Duodenal mucosa (tissue), 2 donors: ENCODE measurements at regions not wholly inside any gene's neighbourhood (a gene's known extent, or its start where the extent isn't known, plus 50 kb on each side); places are given as distances from the start of the nearest gene placed in this dataset.

Experiments
- H3K27ac ChIP-seq: one replicate; pipeline ENCODE4 v1.7.0; 2013; ENCODE audit warnings: low read depth, low read length
- H3K27me3 ChIP-seq, 2 donors: one replicate each; pipeline ENCODE4 v1.7.0; 2013; ENCODE audit warnings: low read length in 2 of 2, control low read depth in 1 of 2; ENCODE audit not compliant: insufficient read depth in 2 of 2, control insufficient read depth in 1 of 2
- H3K36me3 ChIP-seq, 2 donors: one replicate each; pipeline ENCODE4 v1.7.0; 2013; ENCODE audit warnings: low read length in 2 of 2, control low read depth in 1 of 2; ENCODE audit not compliant: insufficient read depth in 2 of 2, control insufficient read depth in 1 of 2
- H3K4me1 ChIP-seq, 2 donors: one replicate each; pipeline ENCODE4 v1.7.0; 2013; ENCODE audit warnings: low read length in 2 of 2, control low read depth in 1 of 2; ENCODE audit not compliant: insufficient read depth in 2 of 2, control insufficient read depth in 1 of 2
- H3K4me3 ChIP-seq, 2 donors: one replicate each; pipeline ENCODE4 v1.7.0; 2013; ENCODE audit warnings: low read length in 2 of 2, low read depth in 1 of 2
- H3K9ac ChIP-seq, 2 donors: one replicate each; pipeline ENCODE4 v1.7.0; 2013; ENCODE audit warnings: low read length in 2 of 2, low read depth in 1 of 2
- H3K9me3 ChIP-seq, 2 donors: one replicate each; pipeline ENCODE4 v1.7.0; 2013; ENCODE audit warnings: low read length in 2 of 2, control low read depth in 1 of 2; ENCODE audit not compliant: control insufficient read depth in 1 of 2

GRCh38 chr6:21409231-21409630 is 184.3 kb upstream of the SOX4 start:
- no peaks in the 10 kb centered on the region for H3K36me3 ChIP-seq
- H3K27ac ChIP-seq: no peak overlapping the region
- H3K9ac ChIP-seq: no peak overlapping the region
- no peaks in the 10 kb centered on the region for H3K9me3 ChIP-seq
- no peaks in the 10 kb centered on the region for H3K4me1 ChIP-seq
- no peak overlapping the region for H3K4me3 ChIP-seq
- H3K27me3 ChIP-seq: no peaks in the 10 kb centered on the region

- H3K27me3 ChIP-seq: no peaks in the 10 kb centered on the region
- H3K4me1 ChIP-seq: no peaks in the 10 kb centered on the region
- H3K36me3 ChIP-seq: no peaks in the 10 kb centered on the region
- no peak overlapping the region for H3K27ac ChIP-seq
- H3K9me3 ChIP-seq: no peaks in the 10 kb centered on the region
- H3K4me3 ChIP-seq: no peak overlapping the region
- no peak overlapping the region for H3K9ac ChIP-seq
Observed at GRCh38 chr6:21413428-21413827, 180.1 kb upstream of the SOX4 start.

- Histone ChIP-seq H3K36me3 (no peaks in the 10 kb centered on the region), H3K9me3 (no peaks in the 10 kb centered on the region), H3K4me1 (no peaks in the 10 kb centered on the region), H3K4me3 (no peak overlapping the region), H3K9ac (no peak overlapping the region), H3K27me3 (no peaks in the 10 kb centered on the region), H3K27ac (no peak overlapping the region)
Observed at GRCh38 chr6:21414065-21414464, 179.5 kb upstream of the SOX4 start.

- Histone ChIP-seq H3K4me1 (no peaks in the 10 kb centered on the region), H3K27ac (no peak overlapping the region), H3K36me3 (no peaks in the 10 kb centered on the region), H3K27me3 (no peaks in the 10 kb centered on the region), H3K9me3 (no peaks in the 10 kb centered on the region), H3K4me3 (no peak overlapping the region), H3K9ac (no peak overlapping the region)
Observed at GRCh38 chr6:21420146-21420878, 173.2 kb upstream of the SOX4 start.

GRCh38 chr6:21420926-21421325 is 172.6 kb upstream of the SOX4 start:
- no peak overlapping the region for H3K4me3 ChIP-seq
- no peak overlapping the region for H3K9ac ChIP-seq
- no peaks in the 10 kb centered on the region for H3K36me3 ChIP-seq

GRCh38 chr6:21423106-21423854 is 170.3 kb upstream of the SOX4 start:
- Histone ChIP-seq H3K9me3 (no peaks in the 10 kb centered on the region), H3K36me3 (no peaks in the 10 kb centered on the region), H3K27ac (no peak overlapping the region), H3K27me3 (no peaks in the 10 kb centered on the region), H3K4me3 (no peak overlapping the region), H3K9ac (no peak overlapping the region), H3K4me1 (no peaks in the 10 kb centered on the region)

More at GRCh38 chr6:21420926-21421325, 172.6 kb upstream of the SOX4 start:
- Histone ChIP-seq H3K4me1 (no peaks in the 10 kb centered on the region), H3K27ac (no peak overlapping the region), H3K27me3 (no peaks in the 10 kb centered on the region), H3K9me3 (no peaks in the 10 kb centered on the region)

- no peaks in the 10 kb centered on the region for H3K4me1 ChIP-seq
- H3K36me3 ChIP-seq: no peaks in the 10 kb centered on the region
- no peak overlapping the region for H3K9ac ChIP-seq
- no peak overlapping the region for H3K4me3 ChIP-seq
- H3K27me3 ChIP-seq: no peaks in the 10 kb centered on the region
- no peak overlapping the region for H3K27ac ChIP-seq
- H3K9me3 ChIP-seq: no peaks in the 10 kb centered on the region
Observed at GRCh38 chr6:21426841-21427490, 166.6 kb upstream of the SOX4 start.

GRCh38 chr6:21429291-21429690 is 164.3 kb upstream of the SOX4 start:
- Histone ChIP-seq H3K36me3 (no peaks in the 10 kb centered on the region), H3K4me1 (no peaks in the 10 kb centered on the region), H3K9me3 (no peaks in the 10 kb centered on the region), H3K9ac (no peak overlapping the region), H3K27me3 (no peaks in the 10 kb centered on the region), H3K4me3 (no peak overlapping the region), H3K27ac (no peak overlapping the region)

- H3K9me3 ChIP-seq: no peaks in the 10 kb centered on the region
- H3K4me1 ChIP-seq: no peaks in the 10 kb centered on the region
- no peak overlapping the region for H3K27ac ChIP-seq
- H3K4me3 ChIP-seq: no peak overlapping the region
- H3K27me3 ChIP-seq: no peaks in the 10 kb centered on the region
- H3K36me3 ChIP-seq: no peaks in the 10 kb centered on the region
- no peak overlapping the region for H3K9ac ChIP-seq
Observed at GRCh38 chr6:21431526-21431925, 162.0 kb upstream of the SOX4 start.

GRCh38 chr6:21436625-21437024 is 156.9 kb upstream of the SOX4 start:
- H3K27ac ChIP-seq: no peak overlapping the region
- H3K36me3 ChIP-seq: no peaks in the 10 kb centered on the region
- no peak overlapping the region for H3K9ac ChIP-seq
- H3K4me1 ChIP-seq: peaks cover 0 to 3% of the 10 kb centered on the region in 2 donors
- H3K27me3 ChIP-seq: no peaks in the 10 kb centered on the region
- H3K9me3 ChIP-seq: no peaks in the 10 kb centered on the region
- no peak overlapping the region for H3K4me3 ChIP-seq
